H7 (cell line): ENCODE measurements at regions not wholly inside any gene's neighbourhood (a gene's known extent, or its start where the extent isn't known, plus 50 kb on each side); places are given as distances from the start of the nearest gene placed in this dataset.

Experiments used
- DNase-seq: peaks from one replicate; pipeline ENCODE4 v3.0.0; 2012
- H3K27me3 ChIP-seq: 2 replicates; pipeline ENCODE4 v1.6.0; 2011; ENCODE audit warnings: mild to moderate bottlenecking, low read length; ENCODE audit not compliant: control insufficient read depth, insufficient read depth
- H3K36me3 ChIP-seq: replicated peaks from 2 replicates; pipeline ENCODE4 v1.5.1; 2011; ENCODE audit warnings: low read length; ENCODE audit not compliant: control insufficient read depth, insufficient read depth
- H3K4me3 ChIP-seq: 2 replicates; pipeline ENCODE4 v1.5.1; 2011; ENCODE audit warnings: low read depth, mild to moderate bottlenecking, control low read depth, low read length, moderate library complexity; ENCODE audit not compliant: insufficient read depth

GRCh38 chr2:219823574-219823973, 196.1 kb downstream of the SLC4A3 start:
- DNase-seq: no peak
- no peak overlapping the region for H3K4me3 ChIP-seq
- H3K36me3 ChIP-seq: no peaks in the 10 kb centered on the region
- no peaks in the 10 kb centered on the region for H3K27me3 ChIP-seq

DNA sequence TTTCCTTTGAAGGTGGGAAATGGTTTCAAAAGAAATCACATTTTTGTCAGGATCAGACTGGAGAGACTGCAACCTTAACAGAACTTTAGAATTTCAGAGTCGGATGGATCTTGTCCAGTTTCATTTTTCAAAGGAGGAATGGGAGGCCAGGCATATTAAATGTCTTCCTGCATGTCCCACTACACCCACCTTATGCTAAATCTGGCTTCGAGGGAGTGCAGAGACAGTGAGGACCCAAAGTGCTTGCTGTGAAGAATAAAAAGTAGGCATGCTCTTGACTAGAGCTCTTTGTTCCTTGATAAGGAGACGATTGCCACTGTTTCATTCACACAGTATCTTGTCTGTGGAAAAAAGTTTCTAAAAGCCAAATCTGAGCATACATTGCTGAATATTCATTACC, 197.6 kb downstream of the SLC4A3 start:
- H3K4me3 ChIP-seq: no peak overlapping the region
- H3K27me3 ChIP-seq: no peaks in the 10 kb centered on the region
- no peaks in the 10 kb centered on the region for H3K36me3 ChIP-seq
- DNase-seq: no peak

DNA sequence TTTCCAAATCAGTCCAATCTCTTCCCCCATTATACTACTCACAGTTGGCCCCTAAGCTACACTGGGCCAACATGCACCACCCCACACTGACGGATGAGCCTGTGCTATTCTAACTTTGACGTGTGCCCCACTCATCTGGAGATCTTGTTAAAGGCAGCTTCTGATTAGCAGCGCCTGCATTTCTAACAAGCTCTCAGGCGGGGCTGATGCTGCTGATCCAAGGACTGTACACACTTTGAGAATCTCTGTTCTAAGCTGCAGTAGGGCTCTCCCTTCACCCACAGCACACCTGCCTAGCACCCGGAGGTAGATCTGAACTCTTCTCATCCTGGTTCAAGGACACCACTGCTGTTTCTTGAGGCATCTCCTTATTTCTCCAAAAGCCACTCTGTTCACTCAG, 200.7 kb downstream of the SLC4A3 start:
- no peak overlapping the region for H3K4me3 ChIP-seq
- no peaks in the 10 kb centered on the region for H3K27me3 ChIP-seq
- DNase-seq: no peak
- H3K36me3 ChIP-seq: no peaks in the 10 kb centered on the region

- no peaks in the 10 kb centered on the region for H3K36me3 ChIP-seq
- no peaks in the 10 kb centered on the region for H3K27me3 ChIP-seq
- no peak for DNase-seq
- H3K4me3 ChIP-seq: no peak overlapping the region
Observed at GRCh38 chr2:219829667-219830352, 202.4 kb downstream of the SLC4A3 start.

GRCh38 chr2:219830353-219830738, 202.9 kb downstream of the SLC4A3 start:
- Histone ChIP-seq H3K4me3 (no peak overlapping the region), H3K36me3 (no peaks in the 10 kb centered on the region)
- no peak for DNase-seq

GRCh38 chr2:219831957-219832356, 204.5 kb downstream of the SLC4A3 start:
- H3K36me3 ChIP-seq: no peaks in the 10 kb centered on the region
- H3K4me3 ChIP-seq: no peak overlapping the region
- DNase-seq: no peak
- no peaks in the 10 kb centered on the region for H3K27me3 ChIP-seq

More at GRCh38 chr2:219830353-219830738, 202.9 kb downstream of the SLC4A3 start:
- H3K27me3 ChIP-seq: no peaks in the 10 kb centered on the region

- no peak overlapping the region for H3K4me3 ChIP-seq
- DNase-seq: no peak
- H3K27me3 ChIP-seq: no peaks in the 10 kb centered on the region
- H3K36me3 ChIP-seq: no peaks in the 10 kb centered on the region
Observed at GRCh38 chr2:219832904-219833303, 205.5 kb downstream of the SLC4A3 start.

GRCh38 chr2:219835493-219835892, 208.1 kb downstream of the SLC4A3 start:
- no peak overlapping the region for H3K4me3 ChIP-seq
- no peaks in the 10 kb centered on the region for H3K36me3 ChIP-seq
- H3K27me3 ChIP-seq: no peaks in the 10 kb centered on the region
- DNase-seq: no peak

DNA sequence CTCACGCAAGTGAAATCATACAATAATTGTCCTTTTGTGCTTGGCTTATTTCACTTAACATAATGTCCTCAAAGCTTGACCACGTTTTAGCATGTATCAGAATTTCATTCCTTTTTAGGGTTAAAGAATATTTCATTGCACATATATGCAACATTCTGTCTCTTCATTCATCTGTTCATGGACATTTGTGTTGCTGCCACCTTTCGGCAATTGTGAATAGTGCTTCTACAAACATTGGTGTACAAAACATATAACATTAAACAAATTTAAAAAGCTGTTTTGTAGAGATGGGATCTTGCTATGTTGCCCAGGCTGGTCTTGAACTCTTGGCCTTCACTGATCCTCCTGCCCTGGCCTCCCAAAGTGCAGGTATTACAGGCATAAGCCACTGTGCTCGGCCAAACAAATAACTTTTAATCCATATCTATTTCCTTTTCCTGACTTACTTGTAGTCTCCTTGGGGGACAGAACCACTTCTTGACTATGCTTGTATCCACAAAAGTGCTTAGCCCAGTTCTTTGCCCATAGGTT, 209.3 kb downstream of the SLC4A3 start:
- no peaks in the 10 kb centered on the region for H3K27me3 ChIP-seq
- H3K36me3 ChIP-seq: no peaks in the 10 kb centered on the region
- DNase-seq: no peak
- H3K4me3 ChIP-seq: no peak overlapping the region

DNA sequence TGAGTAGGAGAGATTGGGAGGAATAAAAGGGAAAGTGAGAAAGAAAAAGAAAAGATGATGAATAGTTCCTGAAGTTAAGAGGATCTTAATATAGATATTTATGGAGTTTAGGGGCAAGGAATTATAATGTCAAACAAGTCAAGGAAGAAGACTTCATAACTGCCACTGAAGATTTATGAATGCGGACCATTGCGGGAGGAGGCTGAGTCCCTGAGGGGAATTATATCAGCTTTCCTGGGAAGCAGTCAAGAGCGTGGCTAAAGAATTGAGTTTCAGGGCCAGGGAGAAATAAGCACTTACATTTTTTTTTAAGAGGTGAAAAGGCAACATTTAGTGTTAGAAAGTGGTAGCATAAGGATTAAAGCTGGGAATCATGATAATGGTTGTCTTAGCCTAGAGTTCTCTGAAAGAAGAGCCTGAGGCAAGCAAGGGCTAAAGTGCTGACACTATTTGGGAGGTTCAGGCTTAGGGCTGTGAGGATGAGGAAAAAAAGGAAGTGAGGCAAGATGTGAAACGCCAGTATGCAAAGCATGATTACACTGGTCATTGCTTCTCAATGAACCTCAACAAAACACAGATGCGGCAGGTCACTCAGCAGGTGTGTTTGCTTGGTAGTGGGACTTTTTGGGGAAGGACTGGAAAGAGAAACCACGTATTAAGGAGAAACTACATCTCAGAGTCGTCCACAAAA, 217.1 kb downstream of the SLC4A3 start:
- no peak for DNase-seq
- no peak overlapping the region for H3K4me3 ChIP-seq

GRCh38 chr2:219848882-219849281, 221.5 kb downstream of the SLC4A3 start:
- Histone ChIP-seq H3K36me3 (no peaks in the 10 kb centered on the region), H3K27me3 (peaks cover 2% of the 10 kb centered on the region), H3K4me3 (no peak overlapping the region)
- DNase-seq: no peak

More for the DNA sequence above, 217.1 kb downstream of the SLC4A3 start:
- H3K36me3 ChIP-seq: no peaks in the 10 kb centered on the region
- H3K27me3 ChIP-seq: no peaks in the 10 kb centered on the region; the same call in 1 of the 2 replicates

DNA sequence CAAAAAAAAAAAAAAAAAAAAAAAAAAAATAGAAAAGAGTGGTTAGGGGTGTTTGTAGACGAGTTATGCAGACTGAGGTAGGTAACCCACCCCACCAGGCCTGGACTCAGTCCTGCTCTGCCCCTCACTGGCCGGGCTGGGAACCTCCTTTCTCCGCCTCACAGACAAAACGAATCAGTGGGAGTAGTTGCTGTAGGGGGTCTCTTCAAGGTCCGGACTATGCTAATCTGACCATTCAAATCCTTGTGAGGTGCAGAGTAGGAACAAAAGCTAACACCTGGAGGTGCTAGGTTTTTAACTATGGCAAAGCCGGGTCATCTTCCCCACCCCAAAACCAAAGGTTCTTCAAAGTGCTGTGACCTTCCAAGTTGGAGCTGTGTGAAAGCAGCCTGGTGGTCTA, 223.7 kb downstream of the SLC4A3 start:
- H3K4me3 ChIP-seq: no peak overlapping the region
- DNase-seq: peak; percentile 81
- H3K27me3 ChIP-seq: peaks cover 2% of the 10 kb centered on the region
- no peaks in the 10 kb centered on the region for H3K36me3 ChIP-seq

- Histone ChIP-seq H3K4me3 (no peak overlapping the region), H3K36me3 (no peaks in the 10 kb centered on the region), H3K27me3 (peaks cover 2% of the 10 kb centered on the region)
- peak; percentile 55 for DNase-seq
Observed at GRCh38 chr2:219851801-219852481, 224.5 kb downstream of the SLC4A3 start.

DNA sequence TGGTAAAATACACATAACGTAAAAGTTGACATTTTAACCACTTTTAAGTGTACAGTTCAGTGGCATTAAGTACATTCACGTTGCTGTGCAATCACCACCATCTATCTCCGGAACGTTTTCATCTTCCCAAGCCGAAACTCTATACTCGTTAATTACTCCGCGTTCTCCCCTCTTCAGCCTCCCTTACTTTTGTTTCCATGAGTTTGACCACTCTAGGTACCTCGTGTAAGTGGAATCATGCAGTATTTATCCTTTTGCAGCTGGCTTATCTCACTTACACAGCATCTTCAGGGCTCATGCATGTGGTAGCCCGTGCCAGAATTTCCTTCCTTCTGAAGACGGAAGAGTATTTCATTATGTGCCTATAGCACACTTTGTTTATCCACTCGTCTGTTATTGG, 225.2 kb downstream of the SLC4A3 start:
- H3K36me3 ChIP-seq: no peaks in the 10 kb centered on the region
- no peak for DNase-seq
- no peak overlapping the region for H3K4me3 ChIP-seq
- H3K27me3 ChIP-seq: peaks cover 2% of the 10 kb centered on the region

DNA sequence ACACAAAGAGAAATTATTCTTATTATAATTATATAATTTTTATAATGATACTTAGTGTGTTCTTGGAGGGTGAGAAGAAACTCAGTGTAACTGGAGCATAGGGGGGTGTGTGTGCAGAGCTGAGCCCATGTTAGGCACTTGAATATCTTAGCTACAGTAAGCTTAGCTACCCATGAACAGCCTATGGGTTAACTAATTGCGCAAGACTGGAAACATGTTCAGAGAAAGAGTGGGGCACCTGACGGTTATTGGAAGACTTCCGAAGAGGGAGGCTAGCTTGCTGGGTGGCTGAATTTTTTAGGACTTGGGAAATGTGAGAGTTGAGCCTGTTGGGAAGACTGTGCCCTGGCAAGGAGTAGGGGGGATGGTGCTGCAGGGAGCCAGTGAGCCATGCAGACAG, 229.2 kb downstream of the SLC4A3 start:
- H3K27me3 ChIP-seq: peaks cover 2% of the 10 kb centered on the region
- DNase-seq: no peak
- no peaks in the 10 kb centered on the region for H3K36me3 ChIP-seq
- no peak overlapping the region for H3K4me3 ChIP-seq
